Endothelial cell (in vitro differentiated cells): ENCODE measurements at regions not wholly inside any gene's neighbourhood (a gene's known extent, or its start where the extent isn't known, plus 50 kb on each side); places are given as distances from the start of the nearest gene placed in this dataset.

Experiments used
- DNase-seq: peaks from one replicate; pipeline ENCODE4 v3.0.0; 2021; ENCODE audit warnings: low spot score
- H3K27ac Mint-ChIP-seq: one replicate; pipeline ENCODE4 v1.8.0; 2021; ENCODE audit warnings: mixed read lengths, inconsistent platforms; ENCODE audit not compliant: unreplicated experiment
- H3K27me3 Mint-ChIP-seq: one replicate; pipeline ENCODE4 v1.8.0; 2021; ENCODE audit warnings: mild to moderate bottlenecking, moderate library complexity, mixed read lengths, inconsistent platforms; ENCODE audit not compliant: unreplicated experiment
- H3K36me3 Mint-ChIP-seq: one replicate; pipeline ENCODE4 v1.8.0; 2021; ENCODE audit warnings: mild to moderate bottlenecking, low read depth, mixed read lengths, inconsistent platforms; ENCODE audit not compliant: unreplicated experiment
- H3K4me1 Mint-ChIP-seq: one replicate; pipeline ENCODE4 v1.8.0; 2021; ENCODE audit warnings: mild to moderate bottlenecking, mixed read lengths, inconsistent platforms; ENCODE audit not compliant: unreplicated experiment
- H3K4me3 Mint-ChIP-seq: one replicate; pipeline ENCODE4 v1.8.0; 2021; ENCODE audit warnings: mild to moderate bottlenecking, mixed read lengths, inconsistent platforms; ENCODE audit not compliant: unreplicated experiment
- H3K9me3 Mint-ChIP-seq: one replicate; pipeline ENCODE4 v1.8.0; 2021; ENCODE audit warnings: mixed read lengths, inconsistent platforms; ENCODE audit not compliant: unreplicated experiment
- CTCF ChIP-seq: fragments of 200-600 bp; sonication (generic); IDR thresholded peaks from one replicate; pipeline ENCODE4 v1.5.0; 2021; ENCODE audit warnings: antibody characterized with exemption; ENCODE audit not compliant: unreplicated experiment

- TF ChIP-seq CTCF = no peak
- Mint-ChIP-seq H3K9me3 (no peaks in the 10 kb centered on the region), H3K36me3 (no peaks in the 10 kb centered on the region), H3K4me1 (no peaks in the 10 kb centered on the region), H3K27me3 (peaks cover 9% of the 10 kb centered on the region), H3K27ac (no peak overlapping the region), H3K4me3 (no peak overlapping the region)
- DNase-seq = no peak
These were observed 164.6 kb downstream of the MN1 start for GRCh38 chr22:27636716-27637508.

GRCh38 chr22:27637604-27638003 is 164.0 kb downstream of the MN1 start:
- Mint-ChIP-seq H3K4me3 (no peak overlapping the region), H3K27ac (no peak overlapping the region), H3K4me1 (no peaks in the 10 kb centered on the region)

DNA sequence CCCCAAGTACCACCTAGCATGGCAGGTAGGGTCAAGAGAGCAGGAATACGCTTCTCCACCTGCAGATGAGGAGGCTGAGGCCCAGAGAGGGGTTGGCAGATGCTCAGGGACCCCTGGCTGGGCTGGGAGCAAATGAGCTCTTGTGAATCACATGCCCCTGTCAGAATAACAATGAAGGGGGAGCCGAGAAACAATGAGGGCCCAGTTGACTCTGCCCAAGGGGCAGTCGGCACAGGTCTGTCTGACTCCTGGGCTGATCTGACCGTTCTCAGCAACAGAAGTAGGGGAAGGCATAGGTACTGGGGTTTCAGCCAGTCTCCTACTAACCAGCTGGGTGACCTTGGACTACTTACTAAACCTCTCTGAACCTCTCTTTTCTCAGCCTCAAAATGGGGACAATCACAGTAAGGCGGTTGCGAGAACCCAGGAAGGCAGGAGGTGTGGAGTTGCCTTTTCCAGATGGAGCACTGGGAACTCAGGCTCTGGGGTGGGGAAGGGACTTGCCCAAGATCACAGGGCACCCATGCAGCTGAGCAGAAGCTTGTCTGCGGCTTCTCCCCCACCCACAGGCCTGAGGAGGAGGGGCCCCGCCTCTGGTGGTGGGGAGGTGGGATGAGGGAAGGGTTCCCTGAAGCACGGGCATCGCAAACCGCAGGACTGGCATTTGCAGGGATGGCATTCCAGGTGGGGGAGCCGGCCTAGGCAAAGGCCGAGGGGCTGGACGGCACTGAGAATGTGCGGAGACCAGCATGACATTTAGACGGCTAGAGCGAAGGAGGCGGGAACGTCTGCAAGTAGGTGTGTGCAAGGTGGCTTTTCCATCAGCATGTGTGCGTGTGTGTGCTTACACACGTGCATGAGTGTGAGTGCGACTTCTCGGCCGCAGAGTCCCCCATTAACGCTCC is 163.0 kb downstream of the MN1 start:
- Mint-ChIP-seq H3K9me3 (no peaks in the 10 kb centered on the region), H3K4me1 (no peaks in the 10 kb centered on the region), H3K27me3 (peaks cover 10% of the 10 kb centered on the region), H3K27ac (no peak overlapping the region), H3K36me3 (no peaks in the 10 kb centered on the region), H3K4me3 (no peak overlapping the region)
- DNase-seq = no peak
- TF ChIP-seq CTCF = no peak

More at GRCh38 chr22:27637604-27638003, 164.0 kb downstream of the MN1 start:
- H3K36me3 Mint-ChIP-seq = no peaks in the 10 kb centered on the region
- DNase-seq = no peak
- H3K9me3 Mint-ChIP-seq = no peaks in the 10 kb centered on the region
- no peak for TF ChIP-seq CTCF
- H3K27me3 Mint-ChIP-seq = peaks cover 10% of the 10 kb centered on the region

- TF ChIP-seq CTCF = no peak
- H3K36me3 Mint-ChIP-seq = no peaks in the 10 kb centered on the region
- no peak overlapping the region for H3K27ac Mint-ChIP-seq
- peaks cover 6% of the 10 kb centered on the region for H3K27me3 Mint-ChIP-seq
- H3K9me3 Mint-ChIP-seq = no peaks in the 10 kb centered on the region
- no peak for DNase-seq
- H3K4me3 Mint-ChIP-seq = no peak overlapping the region
- no peaks in the 10 kb centered on the region for H3K4me1 Mint-ChIP-seq
These were observed 162.1 kb downstream of the MN1 start for GRCh38 chr22:27639248-27640086.
